ENCODE measurements at regions not wholly inside any gene's neighbourhood (a gene's known extent, or its start where the extent isn't known, plus 50 kb on each side); places are given as distances from the start of the nearest gene placed in this dataset.

- TF ChIP-seq RCOR1 (conservative IDR thresholded peaks at IDR 0.05; ENCODE audit: low read depth, low read length) (no peak), LARP7 (IDR thresholded peaks at IDR 0.05) (no peak), BMI1 (IDR thresholded peaks at IDR 0.05; ENCODE audit: borderline replicate concordance) (no peak), MAX (IDR thresholded peaks at IDR 0.05; ENCODE audit: low read depth, low read length) (no peak), EZH2 (IDR thresholded peaks at IDR 0.05; ENCODE audit: borderline replicate concordance, control insufficient read depth, low read depth, low read length) (no peak), RFX5 (IDR thresholded peaks at IDR 0.05; ENCODE audit: low read depth, low read length) (no peak), TAF1 (IDR thresholded peaks at IDR 0.05; ENCODE audit: borderline replicate concordance, low read depth, low read length) (no peak), ZNF274 (IDR thresholded peaks at IDR 0.05; ENCODE audit: insufficient read depth, insufficient read length) (no peak)
Measured at GRCh38 chr18:51513517-51513916, 316.0 kb upstream of the MEX3C start (continued).

- no peak for DNase-seq (ENCODE audit: low read depth, low spot score)
- H3K27me3 ChIP-seq (replicated peaks in 1 of 2; ENCODE audit: control insufficient read depth in 2 of 2, insufficient read depth in 2 of 2, low read length in 1 of 2), result no peaks in the 10 kb centered on the region
- in situ Hi-C loops (cut with MboI) (no loop called here), intact Hi-C loops (cut with micrococcal nuclease; ENCODE audit: unreplicated experiment) (no loop called here)
- no peak overlapping the region for H3K4me2 ChIP-seq (ENCODE audit: control insufficient read depth, insufficient read depth)
- no peaks in the 10 kb centered on the region for H4K20me1 ChIP-seq (ENCODE audit: control insufficient read depth, insufficient read depth)
- CTCF ChIA-PET, result interaction anchor here (1.2 kb wide), 1 partner anchor 88 kb away, joined by 3 read pairs; no protein-coding TSS in a partner anchor
- H3K4me1 ChIP-seq (ENCODE audit: control insufficient read depth, insufficient read depth, low read length), result no peaks in the 10 kb centered on the region
- no peak for ATAC-seq
- no peak for FAIRE-seq
- RAD21 ChIA-PET (ENCODE audit: unreplicated experiment), result interaction anchor here (0.6 kb wide), 1 partner anchor 22 kb away, joined by 3 read pairs; no protein-coding TSS in a partner anchor
- no peak for TF ChIP-seq E2F4 (IDR thresholded peaks at IDR 0.05; ENCODE audit: low read depth, low read length)
- no peak for TF ChIP-seq STAT3 (IDR thresholded peaks at IDR 0.05; ENCODE audit: low read depth, low read length)
- no peak for TF ChIP-seq BHLHE40 (IDR thresholded peaks at IDR 0.05; ENCODE audit: borderline replicate concordance in 1 of 2, low read depth in 2 of 2, low read length in 1 of 2)
- no peak for TF ChIP-seq CREM (IDR thresholded peaks at IDR 0.05; ENCODE audit: low read depth)
- no peak for TF ChIP-seq SKIL (IDR thresholded peaks at IDR 0.05; ENCODE audit: low read depth, poor library complexity, severe bottlenecking)
- TF ChIP-seq RAD21 (IDR thresholded peaks at IDR 0.05; ENCODE audit: insufficient read depth, low read depth, low read length), result no peak
- no peak for TF ChIP-seq CREB1 (IDR thresholded peaks at IDR 0.05; ENCODE audit: low read depth)
- TF ChIP-seq DPF2 (IDR thresholded peaks at IDR 0.05), result no peak
- TF ChIP-seq POLR2A (IDR thresholded peaks at IDR 0.05; ENCODE audit: low read depth, low read length), result no peak
- no peaks in the 10 kb centered on the region for H3K9me3 ChIP-seq (replicated peaks; ENCODE audit: control insufficient read depth, insufficient read depth, low read length)
- H3K4me3 ChIP-seq, result no peak overlapping the region
- no peaks in the 10 kb centered on the region for H3K79me2 ChIP-seq (ENCODE audit: control insufficient read depth, insufficient read depth, low read length)
- no peak overlapping the region for H3K27ac ChIP-seq (ENCODE audit: control insufficient read depth, insufficient read depth)
- SMC1A ChIA-PET (ENCODE audit: uncharacterized antibody, unreplicated experiment), result no interaction called here
- no peaks in the 10 kb centered on the region for H3K36me3 ChIP-seq (ENCODE audit: control insufficient read depth in 2 of 2, insufficient read depth in 2 of 2, low read length in 1 of 2)
- no peak overlapping the region for H2AFZ ChIP-seq (ENCODE audit: control insufficient read depth, low read depth, low read length)
- 17% methylated on average over 2 of the region's 2 CpGs for WGBS (ENCODE audit: insufficient coverage, insufficient replicate concordance, low lambda C conversion rate, missing lambda C conversion rate)
- POLR2A ChIA-PET, result no interaction called here
- no TSS peak for BruUV-seq (replicated peaks)
- H3K9ac ChIP-seq (ENCODE audit: control insufficient read depth, insufficient read depth, low read length), result no peak overlapping the region
Measured at GRCh38 chr18:51514128-51514527, 316.6 kb upstream of the MEX3C start.

Data from GM12878 (cell line).